H9 (cell line): ENCODE measurements at regions not wholly inside any gene's neighbourhood (a gene's known extent, or its start where the extent isn't known, plus 50 kb on each side); places are given as distances from the start of the nearest gene placed in this dataset.

Source experiments
- DNase-seq: peaks from one replicate; pipeline ENCODE4 v3.0.0-alpha.2; 2017
- H2AFZ ChIP-seq: one replicate; pipeline ENCODE4 v1.6.1; 2013; ENCODE audit warnings: mild to moderate bottlenecking, low read length, control low read depth, moderate library complexity
- H2AK5ac ChIP-seq: 2 replicates; pipeline ENCODE4 v1.6.1; 2013; ENCODE audit warnings: low read length, control low read depth, mixed read lengths; ENCODE audit not compliant: insufficient read length
- H2BK120ac ChIP-seq: one replicate; pipeline ENCODE4 v1.6.1; 2013; ENCODE audit warnings: low read depth, mild to moderate bottlenecking, low read length, control low read depth, inconsistent platforms; ENCODE audit not compliant: poor library complexity, severe bottlenecking
- H2BK12ac ChIP-seq: 2 replicates; pipeline ENCODE4 v1.6.1; 2013; ENCODE audit warnings: low read length, control low read depth, mixed read lengths, low read depth; ENCODE audit not compliant: insufficient read length
- H2BK15ac ChIP-seq: 2 replicates; pipeline ENCODE4 v1.6.1; 2013; ENCODE audit warnings: low read depth, low read length, control low read depth
- H2BK20ac ChIP-seq: one replicate; pipeline ENCODE4 v1.6.1; 2013; ENCODE audit warnings: low read depth, mild to moderate bottlenecking, low read length, control low read depth, inconsistent platforms; ENCODE audit not compliant: poor library complexity, severe bottlenecking
- H2BK5ac ChIP-seq: 2 replicates; pipeline ENCODE4 v1.6.1; 2013; ENCODE audit warnings: low read length, control low read depth, mixed read lengths; ENCODE audit not compliant: insufficient read length
- H3K14ac ChIP-seq: 2 replicates; pipeline ENCODE4 v1.6.1; 2013; ENCODE audit warnings: low read length, control low read depth; ENCODE audit not compliant: insufficient read depth
- H3K18ac ChIP-seq: 2 replicates; pipeline ENCODE4 v1.6.1; 2013; ENCODE audit warnings: low read depth, mild to moderate bottlenecking, mixed read lengths, low read length, control low read depth; ENCODE audit not compliant: insufficient read length
- H3K23ac ChIP-seq: 2 replicates; pipeline ENCODE4 v1.6.1; 2013; ENCODE audit warnings: low read length, control low read depth, mixed read lengths, low read depth; ENCODE audit not compliant: insufficient read length
- H3K23me2 ChIP-seq: 2 replicates; pipeline ENCODE4 v1.6.1; 2013; ENCODE audit warnings: low read depth, mild to moderate bottlenecking, mixed read lengths, low read length, control low read depth; ENCODE audit not compliant: insufficient read length, poor library complexity, severe bottlenecking
- H3K27ac ChIP-seq: 2 replicates; pipeline ENCODE4 v1.5.1; 2013; ENCODE audit warnings: low read length, control low read depth, mixed read lengths, low read depth; ENCODE audit not compliant: insufficient read length
- H3K27me3 ChIP-seq: 2 replicates; pipeline ENCODE4 v1.6.1; 2013; ENCODE audit warnings: low read length, control low read depth, inconsistent platforms; ENCODE audit not compliant: insufficient read depth
- H3K4ac ChIP-seq: 2 replicates; pipeline ENCODE4 v1.6.1; 2013; ENCODE audit warnings: low read depth, mild to moderate bottlenecking, control low read depth, inconsistent platforms, low read length, moderate library complexity
- H3K4me1 ChIP-seq: 2 replicates; pipeline ENCODE4 v1.6.1; 2013; ENCODE audit warnings: low read length, control low read depth, inconsistent platforms; ENCODE audit not compliant: insufficient read depth
- H3K4me2 ChIP-seq: 2 replicates; pipeline ENCODE4 v1.6.1; 2013; ENCODE audit warnings: low read length, control low read depth, mixed read lengths; ENCODE audit not compliant: insufficient read length, insufficient read depth
- H3K56ac ChIP-seq: 2 replicates; pipeline ENCODE4 v1.6.1; 2013; ENCODE audit warnings: low read depth, mild to moderate bottlenecking, mixed read lengths, low read length, control low read depth; ENCODE audit not compliant: insufficient read length
- H3K79me1 ChIP-seq: 2 replicates; pipeline ENCODE4 v1.6.1; 2013; ENCODE audit warnings: low read depth, mild to moderate bottlenecking, moderate library complexity, low read length, control low read depth, inconsistent platforms; ENCODE audit not compliant: insufficient read depth, poor library complexity, severe bottlenecking
- H3K79me2 ChIP-seq: 2 replicates; pipeline ENCODE4 v1.6.1; 2013; ENCODE audit warnings: low read length, control low read depth, inconsistent platforms; ENCODE audit not compliant: insufficient read depth
- H3K9ac ChIP-seq: 2 replicates; pipeline ENCODE4 v1.6.1; 2013; ENCODE audit warnings: low read length, control low read depth, mixed read lengths; ENCODE audit not compliant: insufficient read length; ENCODE audit errors: extremely low read depth
- H3K9me3 ChIP-seq: one replicate; pipeline ENCODE4 v1.6.1; 2013; ENCODE audit warnings: low read depth, low read length, inconsistent platforms; ENCODE audit not compliant: control insufficient read depth
- H3T11ph ChIP-seq: one replicate; pipeline ENCODE4 v1.6.1; 2013; ENCODE audit warnings: mild to moderate bottlenecking, low read length, control low read depth, inconsistent platforms
- H4K20me1 ChIP-seq: one replicate; pipeline ENCODE4 v1.6.1; 2013; ENCODE audit not compliant: control insufficient read depth, insufficient read length, insufficient read depth
- H4K5ac ChIP-seq: 2 replicates; pipeline ENCODE4 v1.6.1; 2013; ENCODE audit warnings: low read depth, mild to moderate bottlenecking, mixed read lengths, low read length, control low read depth; ENCODE audit not compliant: insufficient read length
- H4K8ac ChIP-seq: replicated peaks from 2 replicates; pipeline ENCODE4 v1.6.1; 2013; ENCODE audit warnings: low read length, control low read depth, mixed read lengths, low read depth; ENCODE audit not compliant: insufficient read length
- H4K91ac ChIP-seq: 2 replicates; pipeline ENCODE4 v1.6.1; 2013; ENCODE audit warnings: low read depth, mild to moderate bottlenecking, moderate library complexity, mixed read lengths, low read length, control low read depth; ENCODE audit not compliant: insufficient read length
- H3K27ac Mint-ChIP-seq, 3 experiments: 2 replicates in 2 of 3; 3 replicates in 1 of 3; pipeline ENCODE4 v1.8.0; 2020 to 2021; ENCODE audit warnings: mixed read lengths in 3 of 3, mild to moderate bottlenecking in 1 of 3, moderate library complexity in 1 of 3
- H3K27me3 Mint-ChIP-seq: 2 replicates; pipeline ENCODE4 v1.8.0; 2021; ENCODE audit warnings: low read depth, mild to moderate bottlenecking, moderate library complexity, mixed read lengths
- H3K36me3 Mint-ChIP-seq, 3 experiments: 2 replicates in 2 of 3; 3 replicates in 1 of 3; pipeline ENCODE4 v1.8.0; 2020 to 2021; ENCODE audit warnings: low read depth in 3 of 3, mixed read lengths in 3 of 3; ENCODE audit not compliant: insufficient read depth in 1 of 3
- H3K4me1 Mint-ChIP-seq, 2 experiments: 2 replicates each; pipeline ENCODE4 v1.8.0; 2020; ENCODE audit warnings: mixed read lengths in 2 of 2
- H3K4me3 Mint-ChIP-seq, 2 experiments: 2 replicates in 1 of 2; 3 replicates in 1 of 2; pipeline ENCODE4 v1.8.0; 2020 to 2021; ENCODE audit warnings: mild to moderate bottlenecking in 2 of 2, mixed read lengths in 2 of 2, moderate library complexity in 1 of 2
- H3K9me3 Mint-ChIP-seq, 2 experiments: 2 replicates in 1 of 2; 3 replicates in 1 of 2; pipeline ENCODE4 v1.8.0; 2020; ENCODE audit warnings: mild to moderate bottlenecking in 2 of 2, mixed read lengths in 2 of 2, moderate library complexity in 1 of 2
- WGBS: extraction: QIAGEN DNeasy Blood & Tissue Kit; methylation state at CpG from one replicate; pipeline ENCODE4 v1.1.7; 2013; ENCODE audit warnings: missing lambda C conversion rate, low lambda C conversion rate, mixed read lengths; ENCODE audit not compliant: insufficient read length; ENCODE audit errors: extremely low coverage; 5-methylcytosine and 5-hydroxymethylcytosine counted together
- TF ChIP-seq, protein P1 (sequence below): fragments of 200-600 bp; sonication (generic); conservative IDR thresholded peaks from 3 replicates; pipeline ENCODE4 v1.8.0; 2021; ENCODE audit warnings: antibody characterized with exemption, mild to moderate bottlenecking

DNA sequence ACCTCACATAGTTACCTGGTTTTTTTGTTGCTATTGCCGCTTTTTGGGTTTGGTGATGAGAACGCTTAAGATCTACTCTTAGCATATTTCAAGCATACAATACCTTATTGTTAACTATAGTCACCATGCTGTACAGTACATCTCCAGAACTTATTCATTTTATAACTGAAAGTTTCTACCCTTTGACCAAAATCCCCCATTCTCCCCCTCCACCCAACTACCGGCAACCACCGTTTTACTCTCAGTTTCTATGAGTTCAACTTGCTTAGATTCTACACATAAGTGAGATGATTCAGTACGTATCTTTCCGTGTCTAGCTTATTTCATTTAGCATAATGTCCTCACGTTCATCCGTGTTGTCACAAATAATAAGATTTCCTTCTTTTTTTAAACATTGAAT lies 86.7 kb upstream of the IL6 start:
- no peak overlapping the region for H3K4me2 ChIP-seq
- H4K91ac ChIP-seq: no peak overlapping the region
- no peak overlapping the region for H4K8ac ChIP-seq
- H3K79me2 ChIP-seq: no peaks in the 10 kb centered on the region
- no peak overlapping the region for H3K27ac Mint-ChIP-seq
- H2BK20ac ChIP-seq: no peak overlapping the region
- H3K4me1 Mint-ChIP-seq: peaks cover 0 to 6% of the 10 kb centered on the region in 2 experiments; a peak in 2 of 4 replicates
- H2BK12ac ChIP-seq: no peak overlapping the region
- no peaks in the 10 kb centered on the region for H4K20me1 ChIP-seq
- H3K23ac ChIP-seq: no peak overlapping the region
- H2BK5ac ChIP-seq: no peak overlapping the region
- no CpG with 5 or more reads among the region's 8 CpGs for WGBS
- no peak overlapping the region for H3K4me3 Mint-ChIP-seq
- H3K36me3 Mint-ChIP-seq: peaks cover 2 to 38% (median 28%) of the 10 kb centered on the region in 3 experiments; a peak in 5 of 7 replicates
- no peak overlapping the region for H3K14ac ChIP-seq
- no peak overlapping the region for H3K9ac ChIP-seq
- no peak overlapping the region for H3K56ac ChIP-seq
- H2AK5ac ChIP-seq: no peak overlapping the region
- H3K23me2 ChIP-seq: no peaks in the 10 kb centered on the region
- TF ChIP-seq, protein P1, sequence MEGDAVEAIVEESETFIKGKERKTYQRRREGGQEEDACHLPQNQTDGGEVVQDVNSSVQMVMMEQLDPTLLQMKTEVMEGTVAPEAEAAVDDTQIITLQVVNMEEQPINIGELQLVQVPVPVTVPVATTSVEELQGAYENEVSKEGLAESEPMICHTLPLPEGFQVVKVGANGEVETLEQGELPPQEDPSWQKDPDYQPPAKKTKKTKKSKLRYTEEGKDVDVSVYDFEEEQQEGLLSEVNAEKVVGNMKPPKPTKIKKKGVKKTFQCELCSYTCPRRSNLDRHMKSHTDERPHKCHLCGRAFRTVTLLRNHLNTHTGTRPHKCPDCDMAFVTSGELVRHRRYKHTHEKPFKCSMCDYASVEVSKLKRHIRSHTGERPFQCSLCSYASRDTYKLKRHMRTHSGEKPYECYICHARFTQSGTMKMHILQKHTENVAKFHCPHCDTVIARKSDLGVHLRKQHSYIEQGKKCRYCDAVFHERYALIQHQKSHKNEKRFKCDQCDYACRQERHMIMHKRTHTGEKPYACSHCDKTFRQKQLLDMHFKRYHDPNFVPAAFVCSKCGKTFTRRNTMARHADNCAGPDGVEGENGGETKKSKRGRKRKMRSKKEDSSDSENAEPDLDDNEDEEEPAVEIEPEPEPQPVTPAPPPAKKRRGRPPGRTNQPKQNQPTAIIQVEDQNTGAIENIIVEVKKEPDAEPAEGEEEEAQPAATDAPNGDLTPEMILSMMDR: no peak
- no peaks in the 10 kb centered on the region for H3K27me3 Mint-ChIP-seq
- H3K9me3 Mint-ChIP-seq: peaks cover 36 to 38% of the 10 kb centered on the region in 2 experiments
- H2BK120ac ChIP-seq: no peak overlapping the region
- no peak overlapping the region for H3K27ac ChIP-seq
- no peak overlapping the region for H3K18ac ChIP-seq
- H3K4ac ChIP-seq: no peak overlapping the region
- H3K79me1 ChIP-seq: no peaks in the 10 kb centered on the region
- H3K4me1 ChIP-seq: no peaks in the 10 kb centered on the region
- no peaks in the 10 kb centered on the region for H3K9me3 ChIP-seq
- no peak overlapping the region for H2BK15ac ChIP-seq
- no peak overlapping the region for H3T11ph ChIP-seq
- DNase-seq: no peak
- no peak overlapping the region for H4K5ac ChIP-seq
- H3K27me3 ChIP-seq: no peaks in the 10 kb centered on the region
- H2AFZ ChIP-seq: no peak overlapping the region
